ENCODE measurements at regions not wholly inside any gene's neighbourhood (a gene's known extent, or its start where the extent isn't known, plus 50 kb on each side); places are given as distances from the start of the nearest gene placed in this dataset.
A peak's percentile ranks its signal among the peaks of the same experiment; 100 is the strongest.

DNA sequence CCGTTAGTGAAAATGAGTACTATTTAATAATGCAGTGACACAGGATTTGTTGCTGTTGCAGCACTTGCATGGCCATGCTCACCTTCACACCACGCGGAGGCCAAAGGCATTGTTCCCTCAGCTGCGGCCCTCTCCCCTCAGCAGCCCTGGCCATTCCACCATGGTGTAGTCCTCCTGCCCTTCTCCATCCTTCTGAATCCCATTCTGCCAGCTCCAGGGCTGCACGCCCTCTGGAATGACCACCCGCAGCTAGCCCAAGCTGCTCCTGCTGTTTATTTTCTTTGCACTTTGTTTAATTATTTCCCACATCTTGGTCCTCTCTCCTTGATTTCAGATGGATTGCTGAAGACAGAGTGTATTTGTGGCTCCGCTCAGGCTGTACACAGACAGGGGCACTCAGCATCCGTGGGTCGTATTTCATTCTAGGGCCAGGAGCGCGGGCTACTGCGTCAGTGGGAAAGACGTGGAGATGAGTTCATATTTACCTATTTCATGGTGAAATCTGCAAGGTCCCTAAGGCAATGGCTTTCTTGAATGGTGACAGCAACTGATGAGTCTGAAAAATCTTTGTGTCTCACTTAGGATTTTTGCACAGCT, 81.4 kb upstream of the DUSP22 start:
- no peak for FAIRE-seq

DNA sequence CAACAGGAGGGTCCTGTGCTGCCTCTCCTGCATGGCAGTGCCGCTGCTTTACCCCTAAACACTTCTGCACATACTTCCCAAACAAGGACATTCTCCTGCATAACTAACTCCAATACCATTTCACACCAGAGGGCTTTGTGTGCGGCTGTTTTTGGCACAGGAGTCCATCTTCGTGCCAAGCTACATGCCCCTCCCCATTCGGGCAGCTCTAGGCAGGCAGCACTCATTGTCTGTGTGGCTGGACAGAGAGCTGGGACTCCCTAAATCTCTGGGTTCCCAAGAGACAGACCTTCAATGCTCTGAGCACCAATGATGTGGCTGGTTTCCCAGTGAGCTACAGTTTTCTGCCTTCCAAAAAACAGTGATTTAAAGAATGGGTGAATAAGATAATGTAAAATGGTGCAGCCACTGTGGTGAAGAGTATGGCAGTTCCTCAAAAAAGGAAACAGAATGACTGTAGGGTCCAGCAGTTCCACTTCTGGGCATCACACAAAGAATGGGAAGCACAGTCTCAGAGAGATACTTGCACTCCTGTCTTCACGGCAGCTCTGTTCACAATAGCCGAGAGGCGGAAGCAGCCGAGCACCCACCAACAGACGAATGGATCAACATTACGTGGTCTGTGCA, 80.3 kb upstream of the DUSP22 start:
- no peak for FAIRE-seq

DNA sequence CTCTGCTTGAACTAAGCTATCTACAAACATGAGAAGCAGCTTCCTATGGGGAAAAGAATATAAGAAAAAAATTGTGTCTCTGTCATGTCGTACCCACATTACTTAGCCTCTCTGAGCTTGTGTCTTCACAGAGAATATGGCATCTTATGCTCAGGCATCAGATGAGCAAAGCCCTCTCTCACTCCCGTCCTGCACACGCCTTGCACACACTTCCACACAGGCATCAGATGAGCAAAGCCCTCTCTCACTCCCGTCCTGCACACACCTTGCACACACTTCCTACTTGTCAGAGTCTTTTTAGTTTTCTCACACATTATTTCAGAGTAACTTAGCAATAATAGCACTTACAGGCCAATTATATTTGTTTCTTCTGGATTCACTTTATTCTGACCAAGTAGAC, 79.0 kb upstream of the DUSP22 start:
- no peak for FAIRE-seq

DNA sequence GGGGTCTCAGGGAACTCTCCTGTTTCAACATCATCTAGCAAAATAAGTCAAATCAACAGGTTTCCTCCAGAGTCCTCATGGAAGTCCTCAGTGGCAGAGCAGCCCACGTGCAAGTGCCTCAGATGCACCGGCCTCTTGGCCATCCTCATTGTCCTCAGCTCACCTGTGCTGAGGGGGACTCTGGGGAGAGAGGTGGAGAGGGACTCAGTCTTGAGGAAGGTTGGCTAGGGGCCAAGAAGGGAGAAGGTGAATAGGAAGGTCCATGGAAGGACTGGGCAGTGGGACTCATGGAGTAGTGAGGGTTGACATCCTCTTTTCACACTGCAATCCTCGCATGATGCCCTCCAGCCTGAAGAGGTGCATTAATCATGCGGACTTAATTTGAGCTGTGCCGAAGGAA, 77.9 kb upstream of the DUSP22 start:
- no peak for FAIRE-seq

DNA sequence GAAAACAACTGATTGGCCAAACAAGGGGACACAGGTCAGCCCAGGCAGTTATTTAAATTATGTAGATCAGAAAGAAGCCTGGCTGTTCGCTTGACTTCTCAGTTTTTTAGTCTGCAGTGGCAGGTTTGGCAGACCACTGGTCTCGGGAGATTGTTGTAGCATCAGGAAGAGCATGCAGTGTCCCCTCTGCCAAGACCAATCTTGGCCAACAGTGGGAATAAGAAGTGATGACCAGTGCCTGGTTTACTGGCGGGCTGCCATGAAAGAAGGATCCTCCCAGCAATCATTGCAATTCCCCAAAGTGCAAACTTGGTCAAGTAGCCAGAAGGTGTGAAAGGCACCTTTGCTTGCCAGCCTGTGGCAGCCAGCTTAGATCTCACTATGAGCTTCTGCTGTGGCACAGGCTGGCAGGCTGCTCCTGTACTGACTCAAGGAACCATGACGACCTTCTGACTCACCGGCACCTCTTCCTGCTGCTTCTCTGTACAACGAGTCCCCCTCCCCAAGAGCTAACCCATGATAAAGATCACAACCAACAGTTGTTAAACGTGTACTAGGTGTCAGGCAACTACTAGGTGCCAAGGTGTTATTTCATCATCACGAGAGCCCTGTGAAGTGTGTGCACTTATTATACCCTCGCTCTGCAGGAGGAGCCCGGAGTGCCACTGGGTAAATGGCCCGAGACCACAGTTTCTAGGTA, 76.8 kb upstream of the DUSP22 start:
- no peak for FAIRE-seq

DNA sequence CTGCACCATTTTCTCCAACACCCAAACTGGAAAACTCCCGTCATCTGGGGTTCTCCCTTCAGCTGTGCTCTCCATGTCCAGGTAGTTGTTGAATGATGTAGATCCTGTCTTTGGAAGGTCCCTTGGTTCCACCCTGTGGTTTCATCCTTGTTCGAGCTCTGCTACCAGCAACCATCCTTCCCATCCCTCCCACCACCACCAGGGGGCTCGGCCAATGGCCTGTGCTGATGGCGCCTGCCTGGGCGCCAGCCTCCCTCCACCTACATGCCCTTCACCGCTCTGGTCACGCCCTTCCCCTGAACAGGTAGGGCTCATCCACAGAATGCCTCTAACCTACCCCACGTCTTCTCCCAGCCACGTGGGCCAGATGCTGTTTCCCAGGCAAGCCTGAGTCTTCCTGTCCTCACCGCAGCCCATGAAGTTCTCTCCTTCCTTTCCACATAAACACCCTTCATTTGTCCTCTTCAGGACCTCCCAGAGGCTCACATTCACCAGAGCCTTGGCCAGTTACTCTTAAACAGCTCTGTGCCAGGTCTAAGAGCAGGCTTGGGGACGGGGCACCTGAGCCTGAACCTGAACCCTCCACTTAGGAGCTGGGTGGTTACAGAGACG, 75.1 kb upstream of the DUSP22 start:
- FAIRE-seq: no peak

DNA sequence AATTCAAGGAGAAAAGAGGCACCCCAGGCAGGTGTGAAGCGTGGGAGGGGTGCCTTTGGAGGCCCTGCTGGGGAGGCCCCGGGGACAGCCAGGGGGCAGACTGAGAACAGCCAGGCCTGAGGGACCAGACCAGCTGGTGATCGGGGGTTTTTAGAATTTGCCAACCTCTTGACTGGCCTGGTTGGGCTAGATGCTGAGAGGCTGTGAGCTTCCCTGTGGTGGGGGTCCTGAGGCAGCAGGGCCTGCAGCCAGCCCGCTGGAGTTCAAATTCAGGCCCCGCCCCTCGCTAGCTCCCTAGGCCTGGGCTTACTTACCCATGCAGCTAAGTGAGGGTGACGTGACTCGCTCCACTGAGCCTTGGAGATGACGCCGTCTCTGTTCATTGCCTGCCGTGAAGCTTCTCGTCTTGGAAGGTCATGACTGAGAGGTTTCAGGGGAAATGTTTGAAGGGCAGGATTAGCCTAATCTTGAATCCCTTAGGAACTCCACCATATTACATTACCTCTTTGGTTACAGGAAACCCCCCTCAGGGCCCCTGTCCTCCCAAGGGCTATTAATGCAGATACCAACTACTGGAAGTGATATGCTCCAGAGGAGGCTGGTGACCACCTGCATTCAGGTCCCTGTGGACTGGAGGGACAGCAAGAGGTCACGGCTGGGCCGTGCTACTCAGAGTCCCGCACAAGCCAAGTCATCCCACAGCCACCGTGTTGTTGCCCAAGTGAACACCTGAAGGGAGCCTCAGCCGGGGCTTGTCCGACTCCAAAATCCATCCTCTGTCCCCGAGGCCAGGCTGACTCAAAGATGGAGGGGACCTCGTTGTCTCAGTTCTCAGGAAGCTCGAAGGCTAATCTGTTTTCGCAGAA, 73.9 kb upstream of the DUSP22 start:
- no peak for FAIRE-seq

DNA sequence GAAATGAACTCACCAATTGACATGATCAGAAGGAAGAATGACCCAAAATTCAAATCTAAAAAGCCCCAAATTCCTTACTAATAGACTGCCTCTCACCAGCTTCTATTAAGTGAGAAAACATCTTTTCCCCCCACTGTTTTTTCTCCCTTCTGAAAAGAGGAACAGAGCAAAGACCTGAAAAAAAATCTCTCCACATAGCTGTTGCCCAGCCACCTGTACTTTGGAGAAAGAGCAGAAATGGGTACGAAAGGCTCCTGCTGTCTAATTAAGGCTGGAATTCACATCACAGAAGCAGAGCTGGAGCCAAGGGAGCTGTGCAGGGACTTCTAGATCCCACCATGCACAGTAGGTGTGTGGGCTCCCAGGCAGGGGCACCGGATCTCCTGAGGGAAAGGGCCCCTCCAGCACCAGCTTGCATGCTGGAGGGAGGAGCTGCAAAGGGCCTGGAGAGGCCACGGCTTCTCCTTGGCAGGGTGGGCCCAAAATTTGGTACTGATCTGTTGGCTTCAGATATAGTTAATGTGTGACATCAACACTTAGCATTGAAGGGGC, 73.2 kb upstream of the DUSP22 start:
- no peak for FAIRE-seq

DNA sequence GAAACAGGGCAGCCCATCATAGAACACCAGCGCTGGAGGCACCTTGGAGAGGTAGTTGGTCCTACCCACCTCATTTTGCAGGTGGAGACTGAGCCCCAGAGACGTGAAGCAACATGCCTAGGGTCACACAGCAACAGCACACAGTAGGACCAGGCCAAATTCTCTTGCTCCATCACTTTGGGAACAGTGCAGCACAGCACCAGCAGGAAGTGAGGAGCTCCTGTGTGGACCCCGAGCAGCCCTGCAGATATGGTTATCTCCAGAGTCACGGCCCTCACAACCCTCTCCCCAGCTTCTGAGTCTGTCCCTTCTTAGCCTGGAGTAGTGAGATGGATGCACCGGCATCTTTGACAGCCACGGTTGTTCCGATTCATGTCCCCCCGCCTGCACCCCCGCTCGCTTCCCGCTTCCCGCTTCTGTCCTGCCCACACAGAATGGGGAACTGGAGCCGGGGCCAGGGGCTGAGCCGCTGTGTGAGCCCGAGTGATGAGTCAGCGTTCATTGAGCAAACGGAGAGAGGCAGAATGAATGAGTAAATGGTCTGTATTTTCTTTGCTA, 72.6 kb upstream of the DUSP22 start:
- FAIRE-seq: no peak

DNA sequence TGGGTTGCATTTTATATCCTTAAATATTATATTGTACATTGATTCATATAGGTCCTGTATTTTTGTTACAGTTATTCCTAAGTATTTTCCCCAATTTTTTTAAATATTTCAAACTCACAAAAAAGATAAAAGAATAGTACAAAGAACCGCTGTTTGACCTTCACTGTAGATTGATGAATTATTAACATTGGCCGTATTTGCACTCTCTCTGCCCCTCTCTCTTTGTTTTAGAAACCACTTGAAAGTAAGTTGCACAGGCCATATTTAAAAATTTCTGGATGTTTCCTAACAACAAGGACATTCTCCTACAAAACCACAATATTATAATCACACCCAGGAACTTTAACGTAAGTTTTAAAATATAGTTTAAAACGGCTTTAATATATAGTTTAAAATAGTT, 72.0 kb upstream of the DUSP22 start:
- FAIRE-seq: peak; percentile 53

DNA sequence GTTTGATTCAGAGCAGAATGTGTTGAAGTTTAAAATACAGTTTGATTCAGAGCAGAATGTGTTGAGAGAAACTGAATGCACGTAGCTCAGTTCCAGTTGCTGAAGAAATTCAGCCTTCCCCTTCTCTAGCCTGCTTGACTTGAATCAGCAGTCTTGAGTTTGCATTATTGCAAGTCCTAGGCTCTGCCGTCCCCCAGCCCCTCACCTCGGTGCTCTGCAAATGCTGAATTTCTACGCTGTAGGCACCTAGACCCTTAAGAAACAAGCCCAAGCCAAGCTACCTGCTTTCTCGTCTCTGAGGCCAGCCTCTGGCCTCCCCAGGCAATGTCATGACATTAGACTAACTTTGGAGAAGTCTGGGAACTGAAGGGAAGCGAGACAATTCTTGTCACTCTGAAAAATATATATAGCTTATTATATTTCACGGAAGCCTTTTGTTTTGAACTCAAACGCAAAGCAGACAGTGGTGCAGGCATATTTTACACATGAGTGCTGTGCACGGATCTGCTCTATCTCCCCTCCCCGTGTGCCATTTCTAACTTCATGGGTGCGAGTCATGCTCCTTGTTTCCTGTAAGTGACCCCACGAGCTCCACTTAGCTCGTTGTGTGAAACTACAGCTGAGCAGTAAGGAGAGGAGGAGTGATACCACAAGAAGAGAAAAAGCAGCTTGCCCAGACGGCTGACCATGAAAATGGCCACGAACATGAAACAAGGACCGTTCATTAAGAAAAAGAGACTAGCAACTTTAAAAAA, 71.4 kb upstream of the DUSP22 start:
- no peak for FAIRE-seq

DNA sequence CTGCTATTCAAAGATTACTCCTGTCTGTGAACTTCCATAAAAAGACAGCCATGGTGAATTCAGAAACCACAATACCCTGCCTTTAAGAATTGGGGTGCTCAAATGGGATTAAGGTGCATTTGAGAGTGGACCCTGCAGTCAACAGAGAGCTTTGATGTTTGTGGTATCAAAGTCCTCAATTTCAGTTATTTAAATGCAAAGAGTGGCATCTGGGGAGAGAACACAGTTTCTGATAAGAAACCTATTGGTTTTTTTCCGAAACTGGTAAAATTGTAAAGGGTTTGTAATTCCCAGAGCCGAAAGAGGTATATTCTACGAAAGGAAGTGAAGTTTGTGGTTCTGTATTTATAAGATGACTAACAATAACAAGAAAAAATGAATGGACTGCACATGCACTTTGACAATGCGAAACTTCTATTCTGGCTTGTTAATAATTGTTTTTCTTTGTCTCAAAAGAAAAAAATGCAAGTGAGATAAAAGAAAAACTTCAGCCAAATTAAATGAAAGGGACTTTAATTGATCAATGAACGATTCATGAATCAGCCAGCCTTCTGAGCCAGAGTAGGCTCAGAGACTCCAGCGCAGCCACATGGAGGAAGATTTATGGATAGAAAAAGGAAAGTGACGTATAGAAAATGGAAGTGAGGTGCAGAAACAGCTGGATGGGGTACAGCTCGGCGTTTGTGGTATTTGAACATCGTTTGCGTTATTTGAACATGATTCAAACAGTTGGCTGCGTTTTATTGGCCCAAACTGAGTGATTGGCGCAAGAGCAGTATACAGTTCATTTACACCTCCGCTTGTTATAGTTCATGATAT, 70.5 kb upstream of the DUSP22 start:
- no peak for FAIRE-seq

DNA sequence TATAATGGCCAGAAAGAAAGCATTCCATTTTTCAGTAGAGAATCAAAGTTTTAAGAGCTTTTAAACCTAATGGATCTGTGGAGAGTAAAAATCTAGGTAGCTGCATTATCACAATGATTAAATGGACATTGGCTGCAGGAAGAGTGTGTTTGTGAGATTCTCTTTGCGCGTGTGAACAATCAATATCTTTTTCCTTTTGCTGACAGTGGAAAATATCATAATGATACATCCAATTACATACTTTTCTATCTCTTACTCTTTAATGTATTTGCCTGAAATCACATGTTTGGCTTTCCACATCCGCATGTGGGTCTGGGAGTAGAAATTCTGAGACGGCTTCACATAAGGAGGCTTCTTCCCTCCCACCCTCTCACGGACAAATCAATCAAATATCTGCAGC, 69.8 kb upstream of the DUSP22 start:
- no peak for FAIRE-seq

DNA sequence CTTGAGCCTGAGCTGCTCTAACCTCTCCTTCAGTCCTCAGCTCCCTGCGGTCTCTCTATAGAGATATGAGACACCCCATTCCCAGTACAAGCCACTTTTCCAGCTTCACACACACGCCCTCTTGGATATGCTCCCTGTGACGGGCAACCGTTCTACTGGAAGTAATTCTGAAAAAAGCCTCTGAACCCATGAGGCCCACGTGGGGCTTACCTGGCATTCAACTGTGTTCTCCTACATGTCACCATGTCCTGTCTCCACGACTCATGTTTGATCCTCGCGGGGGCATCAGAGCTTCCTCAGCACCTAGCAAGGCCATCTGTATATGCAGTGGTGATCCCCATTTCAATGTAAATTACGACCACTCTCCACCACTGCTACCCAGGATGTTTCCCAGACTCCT, 69.2 kb upstream of the DUSP22 start:
- FAIRE-seq: no peak

DNA sequence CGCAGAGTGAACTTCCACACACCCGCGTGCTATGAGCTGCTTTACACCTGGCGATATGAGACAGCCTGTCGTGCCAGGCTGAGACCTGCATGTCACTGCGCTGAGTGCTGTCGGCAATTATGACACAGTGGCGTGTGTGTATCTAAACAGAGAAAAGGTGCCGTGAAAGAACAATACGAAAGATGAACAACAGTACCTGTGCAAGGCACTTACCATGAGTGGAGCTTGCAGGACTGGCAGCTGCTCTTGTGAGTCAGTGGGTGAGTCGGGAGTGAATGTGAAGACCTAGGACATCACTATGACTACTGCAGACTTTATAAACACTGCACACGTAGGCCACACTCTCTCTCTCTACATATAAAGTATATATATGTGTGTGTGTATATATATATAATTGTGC, 68.5 kb upstream of the DUSP22 start:
- FAIRE-seq: no peak

DNA sequence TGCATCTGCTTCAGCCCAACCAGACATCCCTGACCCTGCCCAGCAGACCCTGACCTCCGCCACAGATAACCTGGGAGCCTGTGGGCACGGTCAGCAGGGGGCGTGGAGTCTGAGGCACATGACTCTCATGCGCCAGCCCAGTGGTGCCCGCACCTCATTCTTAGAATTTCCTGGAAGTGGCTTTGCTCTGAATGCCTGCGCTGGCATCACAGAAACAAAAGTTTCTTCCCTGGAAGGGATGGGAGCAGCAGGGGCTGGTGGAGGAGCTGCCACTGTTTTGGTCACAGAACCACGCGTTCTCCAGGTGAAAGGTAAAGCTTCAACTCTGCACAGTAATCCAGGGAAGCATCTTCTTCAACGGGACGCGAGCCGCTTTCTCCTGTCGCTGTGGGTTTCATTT, 67.9 kb upstream of the DUSP22 start:
- no peak for FAIRE-seq

DNA sequence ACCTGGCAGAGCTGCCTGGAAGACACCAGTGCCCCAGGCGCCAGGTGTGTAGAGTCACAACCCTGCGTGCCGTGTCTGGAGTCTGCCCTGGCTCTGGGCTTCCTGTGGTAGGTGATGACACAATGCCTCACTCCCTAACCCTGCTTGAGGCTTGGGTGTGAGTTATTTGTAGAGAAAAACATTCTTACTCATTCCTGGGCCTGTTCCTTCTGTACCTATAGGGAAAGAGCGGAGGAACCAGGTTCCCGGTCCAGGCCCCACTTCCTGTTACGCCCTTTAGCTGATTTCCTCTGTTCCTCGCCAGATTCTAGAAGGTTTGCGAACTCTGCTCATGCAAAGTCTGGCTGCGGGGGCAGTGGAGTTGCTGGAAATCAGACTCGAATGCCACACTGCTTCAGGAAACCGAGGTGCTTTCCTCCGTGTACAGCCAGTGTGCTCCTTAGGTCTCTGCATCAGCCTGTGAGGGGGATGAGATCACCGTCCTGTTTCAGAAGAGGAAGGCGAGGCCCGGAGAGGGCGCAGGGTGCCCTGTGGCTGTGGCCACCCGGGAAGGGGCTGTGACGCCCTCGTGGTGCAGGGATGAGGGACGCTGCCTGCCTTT, 67.1 kb upstream of the DUSP22 start:
- FAIRE-seq: no peak

DNA sequence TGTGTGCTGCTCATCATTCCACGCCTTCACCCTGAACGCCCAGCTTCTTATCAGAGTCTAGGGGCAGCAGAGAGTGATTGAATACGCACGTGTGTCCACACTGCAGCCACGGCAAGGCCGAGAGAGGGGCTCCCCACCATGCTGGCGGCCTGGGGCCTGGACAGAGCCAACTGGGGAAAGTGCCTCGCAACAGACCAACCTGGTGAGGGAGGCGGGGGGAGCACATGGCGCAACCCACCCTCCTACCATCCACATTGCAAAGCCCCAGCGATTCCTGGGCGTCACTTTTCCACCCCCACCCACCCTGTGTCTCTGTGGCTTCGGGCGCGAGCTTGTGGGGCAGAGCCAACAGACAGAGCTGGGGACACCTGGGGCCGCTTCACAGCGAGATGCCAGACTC, 66.4 kb upstream of the DUSP22 start:
- FAIRE-seq: no peak

DNA sequence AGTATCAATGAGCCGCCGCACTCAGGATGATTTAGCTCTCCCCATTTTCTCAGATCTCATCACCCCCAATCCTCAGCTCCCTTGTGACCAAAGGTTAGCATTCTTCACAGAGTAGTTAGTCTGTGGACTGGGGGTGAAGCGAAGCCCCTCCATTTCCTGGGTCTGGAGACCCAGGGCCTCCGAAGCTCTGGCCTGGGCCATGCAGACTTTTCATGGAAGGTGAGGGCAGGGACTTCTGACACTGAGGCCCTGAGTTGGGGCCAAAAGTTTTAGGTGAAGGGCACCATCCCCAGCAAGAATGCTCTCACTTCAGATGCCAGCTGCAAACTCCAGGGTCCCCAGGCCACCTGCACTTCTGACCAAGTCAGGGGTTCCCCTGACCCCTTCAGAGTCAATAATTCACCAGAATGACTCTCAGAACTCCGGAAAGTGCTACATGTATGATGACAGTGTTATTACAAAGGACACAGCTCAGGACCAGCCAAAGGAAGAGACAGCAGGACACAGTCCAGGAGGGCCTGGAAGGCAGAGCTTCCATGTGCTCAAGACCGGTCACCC, 65.7 kb upstream of the DUSP22 start:
- FAIRE-seq: no peak

Data from endometrium (tissue), 2 donors.